ENCODE measurements at regions not wholly inside any gene's neighbourhood (a gene's known extent, or its start where the extent isn't known, plus 50 kb on each side); places are given as distances from the start of the nearest gene placed in this dataset.

- DNase-seq (no peak), ATAC-seq (no peak)
- TF ChIP-seq POLR2A (IDR thresholded peaks at IDR 0.05) (no peak), CTCF (IDR thresholded peaks at IDR 0.05) (no peak)
- Histone ChIP-seq H3K4me3 (no peak overlapping the region), H3K9me3 (no peaks in the 10 kb centered on the region), H3K27ac (no peak overlapping the region), H3K27me3 (no peaks in the 10 kb centered on the region), H3K4me1 (no peaks in the 10 kb centered on the region), H3K36me3 (no peaks in the 10 kb centered on the region)
- intact Hi-C loops (cut with DNase I) = no loop called here
Measured at GRCh38 chr12:60107992-60108391, 512.2 kb downstream of the SLC16A7 start.

- 42% methylated on average over 2 of the region's 2 CpGs for whole genome bisulfite sequencing (ENCODE audit: insufficient coverage, low coverage, low lambda C conversion rate, missing lambda C conversion rate)
Measured at GRCh38 chr12:60112063-60112462, 516.2 kb downstream of the SLC16A7 start.

GRCh38 chr12:60112763-60113162 is 516.9 kb downstream of the SLC16A7 start:
- no peak for DNase-seq
- TF ChIP-seq POLR2A (IDR thresholded peaks at IDR 0.05) (no peak), CTCF (IDR thresholded peaks at IDR 0.05) (no peak)
- H3K36me3 ChIP-seq = no peaks in the 10 kb centered on the region
- no peak overlapping the region for H3K27ac ChIP-seq
- intact Hi-C loops (cut with DNase I) = no loop called here
- no peaks in the 10 kb centered on the region for H3K9me3 ChIP-seq
- no peaks in the 10 kb centered on the region for H3K27me3 ChIP-seq
- no peak for ATAC-seq
- 0% methylated on average over 1 of the region's 1 CpG for WGBS (ENCODE audit: insufficient coverage, low coverage, low lambda C conversion rate, missing lambda C conversion rate)
- H3K4me1 ChIP-seq = no peaks in the 10 kb centered on the region
- no peak overlapping the region for H3K4me3 ChIP-seq

More at GRCh38 chr12:60112063-60112462, 516.2 kb downstream of the SLC16A7 start:
- Histone ChIP-seq H3K27ac (no peak overlapping the region), H3K4me1 (no peaks in the 10 kb centered on the region), H3K9me3 (no peaks in the 10 kb centered on the region), H3K4me3 (no peak overlapping the region), H3K27me3 (no peaks in the 10 kb centered on the region), H3K36me3 (no peaks in the 10 kb centered on the region)
- no peak for ATAC-seq
- no peak for TF ChIP-seq CTCF (IDR thresholded peaks at IDR 0.05)
- no peak for TF ChIP-seq POLR2A (IDR thresholded peaks at IDR 0.05)
- DNase-seq = no peak
- intact Hi-C loops (cut with DNase I) = no loop called here

GRCh38 chr12:60114169-60114568 is 518.3 kb downstream of the SLC16A7 start:
- Histone ChIP-seq H3K9me3 (no peaks in the 10 kb centered on the region), H3K4me3 (no peak overlapping the region), H3K4me1 (no peaks in the 10 kb centered on the region), H3K27ac (no peak overlapping the region), H3K27me3 (no peaks in the 10 kb centered on the region), H3K36me3 (no peaks in the 10 kb centered on the region)
- intact Hi-C loops (cut with DNase I) = no loop called here
- no peak for TF ChIP-seq CTCF (IDR thresholded peaks at IDR 0.05)
- no peak for TF ChIP-seq POLR2A (IDR thresholded peaks at IDR 0.05)
- no peak for ATAC-seq
- WGBS (ENCODE audit: insufficient coverage, low coverage, low lambda C conversion rate, missing lambda C conversion rate) = 58% methylated on average over 1 of the region's 1 CpG
- no peak for DNase-seq

GRCh38 chr12:60119327-60119726 is 523.5 kb downstream of the SLC16A7 start:
- intact Hi-C loops (cut with DNase I) = no loop called here
- ATAC-seq (no peak), DNase-seq (no peak)
- TF ChIP-seq POLR2A (IDR thresholded peaks at IDR 0.05) (no peak), CTCF (IDR thresholded peaks at IDR 0.05) (no peak)
- H3K4me3 ChIP-seq = no peak overlapping the region
- H3K4me1 ChIP-seq = no peaks in the 10 kb centered on the region
- no peaks in the 10 kb centered on the region for H3K27me3 ChIP-seq
- H3K27ac ChIP-seq = no peak overlapping the region
- H3K36me3 ChIP-seq = no peaks in the 10 kb centered on the region
- H3K9me3 ChIP-seq = no peaks in the 10 kb centered on the region
- WGBS (ENCODE audit: insufficient coverage, low coverage, low lambda C conversion rate, missing lambda C conversion rate) = 29% methylated on average over 2 of the region's 2 CpGs

Measured in right lobe of liver (tissue), 6 donors.